MM.1S (cell line): ENCODE measurements at regions not wholly inside any gene's neighbourhood (a gene's known extent, or its start where the extent isn't known, plus 50 kb on each side); places are given as distances from the start of the nearest gene placed in this dataset.

Source experiments
- DNase-seq: peaks from one replicate; pipeline ENCODE4 v3.0.0-alpha.2; 2015
- H2AFZ ChIP-seq: fragments of 300-600 bp; sonication (generic); 2 replicates; pipeline ENCODE4 v1.6.0; 2016; ENCODE audit warnings: antibody characterized with exemption, low read length
- H3F3A ChIP-seq: fragments of 300-600 bp; sonication (generic); 2 replicates; pipeline ENCODE4 v1.6.1; 2016; ENCODE audit warnings: mild to moderate bottlenecking, antibody characterized with exemption, low read length, moderate library complexity, mixed read lengths; ENCODE audit not compliant: insufficient read depth
- H3K27ac ChIP-seq: fragments of 300-600 bp; sonication (generic); 2 replicates; pipeline ENCODE4 v1.5.1; 2016; ENCODE audit warnings: mild to moderate bottlenecking, low read length
- H3K27me3 ChIP-seq: fragments of 300-600 bp; sonication (generic); replicated peaks from 2 replicates; pipeline ENCODE4 v1.6.0; 2016; ENCODE audit warnings: low read length; ENCODE audit not compliant: insufficient read depth
- H3K36me3 ChIP-seq: fragments of 300-600 bp; sonication (generic); replicated peaks from 2 replicates; pipeline ENCODE4 v1.6.1; 2016; ENCODE audit warnings: mild to moderate bottlenecking, low read length, mixed read lengths; ENCODE audit not compliant: insufficient read depth
- H3K4me1 ChIP-seq: fragments of 300-600 bp; sonication (generic); 2 replicates; pipeline ENCODE4 v1.6.1; 2016; ENCODE audit warnings: low read length, mixed read lengths
- H3K4me2 ChIP-seq: fragments of 300-600 bp; sonication (generic); 2 replicates; pipeline ENCODE4 v1.6.0; 2016; ENCODE audit warnings: low read depth, low read length
- H3K4me3 ChIP-seq: fragments of 300-600 bp; sonication (generic); 2 replicates; pipeline ENCODE4 v1.5.1; 2016; ENCODE audit warnings: low read length, mixed read lengths
- H3K79me2 ChIP-seq: fragments of 300-600 bp; sonication (generic); 2 replicates; pipeline ENCODE4 v1.6.1; 2016; ENCODE audit warnings: mixed run types, low read length, mixed read lengths
- H3K9ac ChIP-seq: fragments of 300-600 bp; sonication (generic); 2 replicates; pipeline ENCODE4 v1.6.1; 2016; ENCODE audit warnings: low read length, mixed read lengths
- H3K9me2 ChIP-seq: fragments of 300-600 bp; sonication (generic); replicated peaks from 2 replicates; pipeline ENCODE4 v1.6.1; 2016; ENCODE audit warnings: mild to moderate bottlenecking, low read length, mixed read lengths; ENCODE audit not compliant: insufficient read depth
- H3K9me3 ChIP-seq: fragments of 300-600 bp; sonication (generic); replicated peaks from 2 replicates; pipeline ENCODE4 v1.6.1; 2016; ENCODE audit warnings: mild to moderate bottlenecking, low read length, mixed read lengths; ENCODE audit not compliant: insufficient read depth
- H4K20me1 ChIP-seq: fragments of 300-600 bp; sonication (generic); 2 replicates; pipeline ENCODE4 v1.6.1; 2016; ENCODE audit warnings: mild to moderate bottlenecking, low read length, moderate library complexity, mixed read lengths; ENCODE audit not compliant: insufficient read depth
- EZH2 ChIP-seq: fragments of 300-600 bp; sonication (generic); optimal IDR thresholded peaks from 2 replicates; pipeline ENCODE3; 2017; ENCODE audit warnings: low read depth, mild to moderate bottlenecking, antibody characterized with exemption, low read length, mixed read lengths
- EZH2phosphoT487 ChIP-seq: fragments of 300-600 bp; sonication (generic); IDR thresholded peaks from 2 replicates; pipeline ENCODE4 v1.6.1; 2018; ENCODE audit warnings: antibody characterized with exemption, low read length
- TF ChIP-seq, protein P1 (sequence below): fragments of 300-600 bp; sonication (generic); IDR thresholded peaks from 2 replicates; pipeline ENCODE4 v1.5.1; 2016; ENCODE audit warnings: antibody characterized with exemption, low read length, mixed read lengths

DNA sequence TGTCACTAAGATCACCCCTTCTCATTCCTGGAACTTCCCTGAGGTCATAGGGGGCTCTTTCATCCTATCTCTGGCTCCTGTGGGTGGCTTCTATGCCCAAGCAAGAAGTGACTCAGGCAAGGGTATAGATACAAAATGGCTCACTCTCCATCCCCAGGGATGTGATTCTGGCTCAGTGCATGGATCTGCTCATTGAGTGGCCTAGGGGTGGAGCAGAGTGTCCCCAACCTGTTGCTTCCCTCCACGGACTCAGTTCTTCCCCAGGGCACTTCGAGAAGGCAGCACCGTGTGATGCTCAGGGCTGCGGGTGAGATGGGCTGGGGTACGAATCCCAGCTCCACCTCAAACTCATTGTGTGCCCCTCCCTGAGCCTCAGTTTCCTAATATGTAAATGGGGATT lies 136.4 kb downstream of the PTPRS start:
- TF ChIP-seq EZH2phosphoT487: no peak
- TF ChIP-seq, protein P1, sequence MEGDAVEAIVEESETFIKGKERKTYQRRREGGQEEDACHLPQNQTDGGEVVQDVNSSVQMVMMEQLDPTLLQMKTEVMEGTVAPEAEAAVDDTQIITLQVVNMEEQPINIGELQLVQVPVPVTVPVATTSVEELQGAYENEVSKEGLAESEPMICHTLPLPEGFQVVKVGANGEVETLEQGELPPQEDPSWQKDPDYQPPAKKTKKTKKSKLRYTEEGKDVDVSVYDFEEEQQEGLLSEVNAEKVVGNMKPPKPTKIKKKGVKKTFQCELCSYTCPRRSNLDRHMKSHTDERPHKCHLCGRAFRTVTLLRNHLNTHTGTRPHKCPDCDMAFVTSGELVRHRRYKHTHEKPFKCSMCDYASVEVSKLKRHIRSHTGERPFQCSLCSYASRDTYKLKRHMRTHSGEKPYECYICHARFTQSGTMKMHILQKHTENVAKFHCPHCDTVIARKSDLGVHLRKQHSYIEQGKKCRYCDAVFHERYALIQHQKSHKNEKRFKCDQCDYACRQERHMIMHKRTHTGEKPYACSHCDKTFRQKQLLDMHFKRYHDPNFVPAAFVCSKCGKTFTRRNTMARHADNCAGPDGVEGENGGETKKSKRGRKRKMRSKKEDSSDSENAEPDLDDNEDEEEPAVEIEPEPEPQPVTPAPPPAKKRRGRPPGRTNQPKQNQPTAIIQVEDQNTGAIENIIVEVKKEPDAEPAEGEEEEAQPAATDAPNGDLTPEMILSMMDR: no peak
- TF ChIP-seq EZH2: no peak

More for the DNA sequence above, 136.4 kb downstream of the PTPRS start:
- H4K20me1 ChIP-seq: no peaks in the 10 kb centered on the region
- no peak for DNase-seq
- no peak overlapping the region for H3K4me3 ChIP-seq
- no peaks in the 10 kb centered on the region for H3K9me3 ChIP-seq
- H3K27me3 ChIP-seq: peaks cover 85% of the 10 kb centered on the region
- no peaks in the 10 kb centered on the region for H3F3A ChIP-seq
- no peaks in the 10 kb centered on the region for H3K36me3 ChIP-seq
- no peaks in the 10 kb centered on the region for H3K79me2 ChIP-seq
- H2AFZ ChIP-seq: no peak overlapping the region
- H3K4me2 ChIP-seq: no peak overlapping the region
- H3K27ac ChIP-seq: no peak overlapping the region
- H3K4me1 ChIP-seq: no peaks in the 10 kb centered on the region
- no peaks in the 10 kb centered on the region for H3K9me2 ChIP-seq
- H3K9ac ChIP-seq: no peak overlapping the region
